ENCODE measurements at regions not wholly inside any gene's neighbourhood (a gene's known extent, or its start where the extent isn't known, plus 50 kb on each side); places are given as distances from the start of the nearest gene placed in this dataset.
"Not testable (repeated sequence)": the region's sequence is repeated elsewhere in the genome, so short reads cannot be mapped to it uniquely, and the experiment has no call there.

DNA sequence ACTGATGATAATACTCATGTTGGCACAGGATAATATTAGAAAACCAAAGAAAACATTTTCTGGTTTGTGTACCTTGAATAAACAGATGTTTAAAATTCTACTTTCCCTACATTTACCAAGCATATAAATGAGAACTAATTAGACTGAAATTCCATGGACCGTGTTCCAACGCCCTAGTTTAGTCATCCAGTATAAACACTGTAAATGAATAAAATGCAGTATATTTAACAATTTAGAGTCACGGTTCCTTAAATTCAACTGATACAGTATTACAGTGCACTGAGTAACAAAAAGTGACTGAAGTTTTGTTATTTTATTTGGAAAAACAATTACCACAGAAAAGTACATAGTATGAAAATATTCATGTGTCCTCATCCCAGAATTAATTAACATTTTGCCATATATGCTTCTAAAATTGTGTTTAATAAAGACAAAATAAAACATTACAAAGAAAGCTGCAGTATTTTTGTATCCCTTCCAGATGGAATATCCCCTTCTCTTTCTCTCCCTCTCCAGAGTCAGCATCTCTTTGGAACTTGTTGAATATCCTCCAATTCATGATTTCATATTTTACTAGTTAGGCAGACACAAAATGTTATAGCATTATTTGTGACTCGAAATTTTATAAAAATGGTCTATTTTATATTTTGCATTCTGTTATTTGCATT, 112.5 kb downstream of the HMHB1 start:
- Histone ChIP-seq H2BK120ac (ENCODE audit: low read depth, low read length, poor library complexity, severe bottlenecking) (no peak overlapping the region), H3T11ph (ENCODE audit: low read length) (no peak overlapping the region), H2BK15ac (ENCODE audit: low read depth, low read length) (no peak overlapping the region), H3K18ac (ENCODE audit: insufficient read length, low read depth, low read length) (no peak overlapping the region), H3K14ac (ENCODE audit: insufficient read depth, low read length) (no peak overlapping the region), H2BK20ac (ENCODE audit: low read depth, low read length, poor library complexity, severe bottlenecking) (no peak overlapping the region), H3K27me3 (ENCODE audit: insufficient read depth, low read length) (no peaks in the 10 kb centered on the region), H2BK12ac (ENCODE audit: insufficient read length, low read depth, low read length) (no peak overlapping the region), H3K4ac (ENCODE audit: low read depth, low read length) (no peak overlapping the region), H2AFZ (ENCODE audit: low read length) (no peak overlapping the region), H3K9ac (ENCODE audit: extremely low read depth, insufficient read length, low read length) (no peak overlapping the region), H3K27ac (ENCODE audit: insufficient read length, low read depth, low read length) (no peak overlapping the region), H2AK5ac (ENCODE audit: insufficient read length, low read length) (no peak overlapping the region), H3K4me2 (ENCODE audit: insufficient read depth, insufficient read length, low read length) (no peak overlapping the region), H3K9me3 (ENCODE audit: control insufficient read depth, low read depth, low read length) (no peaks in the 10 kb centered on the region), H4K91ac (ENCODE audit: insufficient read length, low read depth, low read length) (no peak overlapping the region), H3K79me1 (ENCODE audit: insufficient read depth, low read depth, low read length, poor library complexity, severe bottlenecking) (no peaks in the 10 kb centered on the region), H3K23ac (ENCODE audit: insufficient read length, low read depth, low read length) (no peak overlapping the region), H2BK5ac (ENCODE audit: insufficient read length, low read length) (no peak overlapping the region), H3K79me2 (ENCODE audit: insufficient read depth, low read length) (no peaks in the 10 kb centered on the region), H3K4me1 (ENCODE audit: insufficient read depth, low read length) (no peaks in the 10 kb centered on the region; the same call in 1 of the 2 replicates), H3K56ac (ENCODE audit: insufficient read length, low read depth, low read length) (no peak overlapping the region), H4K5ac (ENCODE audit: insufficient read length, low read depth, low read length) (no peak overlapping the region), H3K23me2 (ENCODE audit: insufficient read length, low read depth, low read length, poor library complexity, severe bottlenecking) (no peaks in the 10 kb centered on the region), H4K20me1 (ENCODE audit: control insufficient read depth, insufficient read depth, insufficient read length) (no peaks in the 10 kb centered on the region), H4K8ac (replicated peaks; ENCODE audit: insufficient read length, low read depth, low read length) (no peak overlapping the region)
- H3K27me3 Mint-ChIP-seq (ENCODE audit: low read depth), result no peaks in the 10 kb centered on the region
- WGBS (ENCODE audit: extremely low coverage, insufficient read length, low lambda C conversion rate), result no CpG with 5 or more reads among the region's 4 CpGs
- H3K27ac Mint-ChIP-seq, result no peak overlapping the region
- no peaks in the 10 kb centered on the region for H3K9me3 Mint-ChIP-seq
- H3K36me3 Mint-ChIP-seq (ENCODE audit: insufficient read depth in 1 of 3, low read depth in 3 of 3), result peaks cover 0 to 4% (median 0%) of the 10 kb centered on the region in 3 experiments; a peak in 2 of 7 replicates
- H3K4me3 Mint-ChIP-seq, result no peak overlapping the region
- peaks cover 18 to 35% of the 10 kb centered on the region in 2 experiments for H3K4me1 Mint-ChIP-seq
- TF ChIP-seq, protein P1, sequence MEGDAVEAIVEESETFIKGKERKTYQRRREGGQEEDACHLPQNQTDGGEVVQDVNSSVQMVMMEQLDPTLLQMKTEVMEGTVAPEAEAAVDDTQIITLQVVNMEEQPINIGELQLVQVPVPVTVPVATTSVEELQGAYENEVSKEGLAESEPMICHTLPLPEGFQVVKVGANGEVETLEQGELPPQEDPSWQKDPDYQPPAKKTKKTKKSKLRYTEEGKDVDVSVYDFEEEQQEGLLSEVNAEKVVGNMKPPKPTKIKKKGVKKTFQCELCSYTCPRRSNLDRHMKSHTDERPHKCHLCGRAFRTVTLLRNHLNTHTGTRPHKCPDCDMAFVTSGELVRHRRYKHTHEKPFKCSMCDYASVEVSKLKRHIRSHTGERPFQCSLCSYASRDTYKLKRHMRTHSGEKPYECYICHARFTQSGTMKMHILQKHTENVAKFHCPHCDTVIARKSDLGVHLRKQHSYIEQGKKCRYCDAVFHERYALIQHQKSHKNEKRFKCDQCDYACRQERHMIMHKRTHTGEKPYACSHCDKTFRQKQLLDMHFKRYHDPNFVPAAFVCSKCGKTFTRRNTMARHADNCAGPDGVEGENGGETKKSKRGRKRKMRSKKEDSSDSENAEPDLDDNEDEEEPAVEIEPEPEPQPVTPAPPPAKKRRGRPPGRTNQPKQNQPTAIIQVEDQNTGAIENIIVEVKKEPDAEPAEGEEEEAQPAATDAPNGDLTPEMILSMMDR (conservative IDR thresholded peaks at IDR 0.05), result no peak
- DNase-seq, result no peak

DNA sequence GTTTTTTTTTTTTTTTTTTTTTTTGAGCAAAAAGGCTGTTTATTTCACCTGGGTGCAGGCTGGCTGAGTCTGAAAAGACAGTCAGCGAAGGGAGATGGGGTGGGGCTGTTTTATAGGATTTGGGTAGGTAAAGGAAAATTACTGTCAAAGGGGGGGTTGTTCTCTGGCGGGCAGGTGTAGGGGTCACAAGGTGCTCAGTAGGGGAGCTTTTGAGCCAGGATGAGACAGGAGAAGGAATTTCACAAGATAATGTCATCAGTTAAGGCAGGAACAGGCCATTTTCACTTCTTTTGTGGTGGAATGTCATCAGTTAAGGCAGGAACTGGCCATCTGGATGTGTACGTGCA, 113.0 kb downstream of the HMHB1 start:
- H4K8ac ChIP-seq (replicated peaks; ENCODE audit: insufficient read length, low read depth, low read length); H3K79me1 ChIP-seq (ENCODE audit: insufficient read depth, low read depth, low read length, poor library complexity, severe bottlenecking); H3K4me2 ChIP-seq (ENCODE audit: insufficient read depth, insufficient read length, low read length); H3K36me3 Mint-ChIP-seq (ENCODE audit: insufficient read depth in 1 of 3, low read depth in 3 of 3); H3K4me3 Mint-ChIP-seq; H3K14ac ChIP-seq (ENCODE audit: insufficient read depth, low read length); H3K4me1 ChIP-seq (ENCODE audit: insufficient read depth, low read length); H3K27me3 ChIP-seq (ENCODE audit: insufficient read depth, low read length); H4K5ac ChIP-seq (ENCODE audit: insufficient read length, low read depth, low read length); H2AK5ac ChIP-seq (ENCODE audit: insufficient read length, low read length); H2BK5ac ChIP-seq (ENCODE audit: insufficient read length, low read length); H3K4ac ChIP-seq (ENCODE audit: low read depth, low read length); H3K56ac ChIP-seq (ENCODE audit: insufficient read length, low read depth, low read length); H4K20me1 ChIP-seq (ENCODE audit: control insufficient read depth, insufficient read depth, insufficient read length); H3T11ph ChIP-seq (ENCODE audit: low read length); H3K9me3 ChIP-seq (ENCODE audit: control insufficient read depth, low read depth, low read length); H3K9ac ChIP-seq (ENCODE audit: extremely low read depth, insufficient read length, low read length); H3K9me3 Mint-ChIP-seq; H4K91ac ChIP-seq (ENCODE audit: insufficient read length, low read depth, low read length); H3K18ac ChIP-seq (ENCODE audit: insufficient read length, low read depth, low read length); H2BK12ac ChIP-seq (ENCODE audit: insufficient read length, low read depth, low read length); H3K79me2 ChIP-seq (ENCODE audit: insufficient read depth, low read length); H3K23ac ChIP-seq (ENCODE audit: insufficient read length, low read depth, low read length); H2BK120ac ChIP-seq (ENCODE audit: low read depth, low read length, poor library complexity, severe bottlenecking); H2BK20ac ChIP-seq (ENCODE audit: low read depth, low read length, poor library complexity, severe bottlenecking); H2AFZ ChIP-seq (ENCODE audit: low read length); H2BK15ac ChIP-seq (ENCODE audit: low read depth, low read length); H3K27me3 Mint-ChIP-seq (ENCODE audit: low read depth); H3K27ac ChIP-seq (ENCODE audit: insufficient read length, low read depth, low read length); H3K23me2 ChIP-seq (ENCODE audit: insufficient read length, low read depth, low read length, poor library complexity, severe bottlenecking): not testable (repeated sequence)
- no CpG with 5 or more reads among the region's 3 CpGs for WGBS (ENCODE audit: extremely low coverage, insufficient read length, low lambda C conversion rate)
- peak; percentile 57 for DNase-seq
- peak overlapping the region in 1 of 3 experiments; percentile 88; a peak in 1 of 7 replicates for H3K27ac Mint-ChIP-seq
- peaks cover 23 to 40% of the 10 kb centered on the region in 2 experiments for H3K4me1 Mint-ChIP-seq
